ENCODE measurements at regions not wholly inside any gene's neighbourhood (a gene's known extent, or its start where the extent isn't known, plus 50 kb on each side); places are given as distances from the start of the nearest gene placed in this dataset.

DNA sequence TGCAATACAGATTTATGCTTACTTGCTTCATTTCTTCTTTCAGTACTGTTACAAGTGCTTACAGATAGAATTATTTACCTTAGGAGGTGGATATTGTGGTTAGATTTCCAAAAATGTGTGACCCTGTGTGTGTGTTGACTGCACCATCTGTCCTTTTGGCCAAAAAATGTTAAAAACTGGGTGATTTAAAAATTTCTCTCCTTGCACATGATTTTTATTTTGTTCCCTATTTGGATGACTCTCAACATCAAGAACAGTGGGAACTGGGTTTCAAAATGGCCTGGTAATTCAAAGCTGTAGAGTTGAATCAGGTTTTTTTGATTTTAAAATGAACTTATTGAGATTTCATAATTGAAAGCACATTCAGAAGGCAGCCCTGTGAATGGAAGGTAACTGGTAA, 1132.9 kb downstream of the RAPGEF2 start:
- Histone ChIP-seq H3K4me2 (ENCODE audit: insufficient read depth in 1 of 2, low read depth in 2 of 2, low read length in 2 of 2) (no peak overlapping the region), H2BK20ac (ENCODE audit: low read length) (no peak overlapping the region), H4K91ac (replicated peaks; ENCODE audit: insufficient read length, low read length) (no peak overlapping the region), H4K20me1 (replicated peaks in 1 of 2; ENCODE audit: control insufficient read depth in 1 of 2, insufficient read depth in 2 of 2, low read length in 2 of 2) (no peaks in the 10 kb centered on the region), H3K36me3 (ENCODE audit: control insufficient read depth in 2 of 4, insufficient read depth in 4 of 4, low read length in 3 of 4) (no peaks in the 10 kb centered on the region), H3K27me3 (replicated peaks in 1 of 4; ENCODE audit: control insufficient read depth in 3 of 4, extremely low read depth in 1 of 4, insufficient read depth in 3 of 4, low read length in 3 of 4) (no peaks in the 10 kb centered on the region), H3K79me1 (ENCODE audit: low read depth, low read length) (no peaks in the 10 kb centered on the region), H3K27ac (ENCODE audit: low read depth, low read length) (no peak overlapping the region), H3K4me1 (replicated peaks in 1 of 4; ENCODE audit: control insufficient read depth in 3 of 4, insufficient read depth in 4 of 4, low read length in 3 of 4) (no peaks in the 10 kb centered on the region), H3K18ac (ENCODE audit: extremely low read depth, low read length) (no peak overlapping the region), H3K9me3 (ENCODE audit: insufficient read depth in 2 of 2, low read depth in 1 of 2, low read length in 1 of 2) (no peaks in the 10 kb centered on the region), H3K4ac (replicated peaks; ENCODE audit: insufficient read length, low read depth, low read length) (no peak overlapping the region), H3K79me2 (ENCODE audit: control insufficient read depth in 1 of 2, insufficient read depth in 2 of 2, low read length in 2 of 2) (no peaks in the 10 kb centered on the region), H3K23ac (ENCODE audit: insufficient read length) (no peak overlapping the region), H3K9ac (replicated peaks in 1 of 4; ENCODE audit: extremely low read depth in 1 of 4, low read depth in 3 of 4, low read length in 3 of 4) (no peak overlapping the region), H2AFZ (ENCODE audit: low read length) (no peak overlapping the region), H3K23me2 (ENCODE audit: low read depth, low read length) (no peaks in the 10 kb centered on the region), H3K56ac (replicated peaks; ENCODE audit: insufficient read length, low read depth, low read length) (no peak overlapping the region), H2BK15ac (ENCODE audit: low read length) (no peak overlapping the region), H2AK5ac (ENCODE audit: low read depth, low read length) (no peak overlapping the region), H2BK12ac (ENCODE audit: low read depth, low read length) (no peak overlapping the region), H3K14ac (ENCODE audit: insufficient read length) (no peak overlapping the region), H4K5ac (ENCODE audit: insufficient read length, low read depth, low read length) (no peak overlapping the region), H2BK5ac (ENCODE audit: low read depth, low read length) (no peak overlapping the region), H4K8ac (ENCODE audit: extremely low read depth, insufficient read depth, low read length) (no peak overlapping the region), H2BK120ac (replicated peaks; ENCODE audit: low read depth, low read length) (no peak overlapping the region), H3K4me3 (ENCODE audit: extremely low read depth in 1 of 4, insufficient read depth in 2 of 4, low read depth in 3 of 4, low read length in 4 of 4) (no peak overlapping the region)
- FAIRE-seq (no peak), DNase-seq (ENCODE audit: low read depth in 1 of 2, low spot score in 2 of 2) (no peak)
- TF ChIP-seq BACH1 (IDR thresholded peaks at IDR 0.05; ENCODE audit: low read length) (no peak), TAF1 (IDR thresholded peaks at IDR 0.05; ENCODE audit: low read depth, low read length) (no peak), CBX8 (IDR thresholded peaks at IDR 0.05; ENCODE audit: borderline replicate concordance, low read depth, low read length) (no peak), PHF8 (conservative IDR thresholded peaks at IDR 0.05; ENCODE audit: low read depth, low read length) (no peak), NANOG (IDR thresholded peaks at IDR 0.05; ENCODE audit: insufficient read depth, low read depth, low read length, poor library complexity, severe bottlenecking) (no peak), CBX5 (IDR thresholded peaks at IDR 0.05; ENCODE audit: low read depth, low read length) (no peak), ZNF274 (IDR thresholded peaks at IDR 0.05; ENCODE audit: borderline replicate concordance, extremely low read depth, low read length) (no peak), RFX5 (IDR thresholded peaks at IDR 0.05; ENCODE audit: borderline replicate concordance, low read depth, low read length) (no peak), POU5F1 (IDR thresholded peaks at IDR 0.05; ENCODE audit: low read depth, low read length) (no peak)
- TF ChIP-seq, protein P1, sequence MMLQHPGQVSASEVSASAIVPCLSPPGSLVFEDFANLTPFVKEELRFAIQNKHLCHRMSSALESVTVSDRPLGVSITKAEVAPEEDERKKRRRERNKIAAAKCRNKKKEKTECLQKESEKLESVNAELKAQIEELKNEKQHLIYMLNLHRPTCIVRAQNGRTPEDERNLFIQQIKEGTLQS (IDR thresholded peaks at IDR 0.05; ENCODE audit: insufficient read depth, low read depth, low read length) = no peak
- TF ChIP-seq, protein P2, sequence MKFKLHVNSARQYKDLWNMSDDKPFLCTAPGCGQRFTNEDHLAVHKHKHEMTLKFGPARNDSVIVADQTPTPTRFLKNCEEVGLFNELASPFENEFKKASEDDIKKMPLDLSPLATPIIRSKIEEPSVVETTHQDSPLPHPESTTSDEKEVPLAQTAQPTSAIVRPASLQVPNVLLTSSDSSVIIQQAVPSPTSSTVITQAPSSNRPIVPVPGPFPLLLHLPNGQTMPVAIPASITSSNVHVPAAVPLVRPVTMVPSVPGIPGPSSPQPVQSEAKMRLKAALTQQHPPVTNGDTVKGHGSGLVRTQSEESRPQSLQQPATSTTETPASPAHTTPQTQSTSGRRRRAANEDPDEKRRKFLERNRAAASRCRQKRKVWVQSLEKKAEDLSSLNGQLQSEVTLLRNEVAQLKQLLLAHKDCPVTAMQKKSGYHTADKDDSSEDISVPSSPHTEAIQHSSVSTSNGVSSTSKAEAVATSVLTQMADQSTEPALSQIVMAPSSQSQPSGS (IDR thresholded peaks at IDR 0.05; ENCODE audit: low read length) = no peak
- CTCF ChIA-PET (ENCODE audit: partially characterized antibody) = interaction anchor here (0.5 to 0.6 kb wide), 2 partner anchors 517 to 780 kb away, joined by 4 read pairs; no protein-coding TSS in a partner anchor
- POLR2A ChIA-PET (ENCODE audit: partially characterized antibody) = no interaction called here

Measured in H1 (cell line).